HEK293 (cell line): ENCODE measurements at regions not wholly inside any gene's neighbourhood (a gene's known extent, or its start where the extent isn't known, plus 50 kb on each side); places are given as distances from the start of the nearest gene placed in this dataset.

Experiments used
- CTCF ChIA-PET: fragments of 350-600 bp; formaldehyde crosslinking; extraction: SDS; loops from one replicate; lab custom pipeline; 2021; ENCODE audit warnings: antibody characterized with exemption; lab: Yijun Ruan, JAX
- POLR2A ChIA-PET: fragments of 300-600 bp; formaldehyde crosslinking; extraction: SDS; loops from one replicate; lab custom pipeline; 2020; ENCODE audit warnings: antibody characterized with exemption, inconsistent platforms; lab: Yijun Ruan, JAX
- H3K27ac ChIP-seq: fragments of 200-500 bp; sonication (Bioruptor generic); 2 replicates; pipeline ENCODE4 v1.5.1; 2014; ENCODE audit warnings: low read depth, low read length, control low read depth, inconsistent platforms; ENCODE audit errors: extremely low read depth
- H3K36me3 ChIP-seq, 2 experiments: fragments of 200-500 bp in 1 of 2; sonication (Bioruptor generic) in 1 of 2; 1 replicate in 1 of 2; 2 replicates in 1 of 2; pipeline ENCODE4 v1.5.1; 2014 to 2017; ENCODE audit warnings: inconsistent platforms in 2 of 2, low read length in 2 of 2; ENCODE audit not compliant: control insufficient read depth in 2 of 2, insufficient read depth in 1 of 2
- H3K4me1 ChIP-seq: fragments of 200-500 bp; sonication (Bioruptor generic); 2 replicates; pipeline ENCODE4 v1.5.1; 2014; ENCODE audit warnings: mild to moderate bottlenecking, low read length, inconsistent platforms; ENCODE audit not compliant: control insufficient read depth, insufficient read depth
- H3K4me3 ChIP-seq: 2 replicates; pipeline ENCODE4 v1.5.1; 2011; ENCODE audit warnings: low read depth, mild to moderate bottlenecking, control low read depth, low read length, moderate library complexity
- H3K9me3 ChIP-seq: fragments of 200-500 bp; sonication (Bioruptor generic); 2 replicates; pipeline ENCODE4 v1.5.1; 2014; ENCODE audit warnings: low read depth, low read length, inconsistent platforms; ENCODE audit not compliant: control insufficient read depth, insufficient read depth
- KLF10 ChIP-seq: fragments of 450-650 bp; IDR thresholded peaks from 2 replicates; pipeline ENCODE4 v1.5.1; 2018; ENCODE audit warnings: missing biosample characterization, mild to moderate bottlenecking, missing genetic modification characterization
- KLF8 ChIP-seq: fragments of 450-650 bp; formaldehyde crosslinking; IDR thresholded peaks from 2 replicates; pipeline ENCODE4 v1.5.1; 2016; ENCODE audit warnings: missing biosample characterization, missing genetic modification characterization
- MZF1 ChIP-seq: fragments of 450-650 bp; formaldehyde crosslinking; IDR thresholded peaks from 2 replicates; pipeline ENCODE4 v1.5.1; 2017; ENCODE audit warnings: missing biosample characterization, missing genetic modification characterization, borderline replicate concordance
- SALL2 ChIP-seq: fragments of 450-650 bp; formaldehyde crosslinking; IDR thresholded peaks from 2 replicates; pipeline ENCODE4 v1.5.0; 2017; ENCODE audit warnings: missing biosample characterization, mild to moderate bottlenecking, missing genetic modification characterization, borderline replicate concordance
- SCRT1 ChIP-seq: fragments of 450-650 bp; formaldehyde crosslinking; IDR thresholded peaks from 2 replicates; pipeline ENCODE4 v1.5.1; 2016; ENCODE audit warnings: missing biosample characterization, missing genetic modification characterization, borderline replicate concordance
- SP7 ChIP-seq: fragments of 450-650 bp; formaldehyde crosslinking; IDR thresholded peaks from 2 replicates; pipeline ENCODE4 v1.5.1; 2016; ENCODE audit warnings: missing biosample characterization, missing genetic modification characterization
- ZNF132 ChIP-seq: fragments of 450-650 bp; formaldehyde crosslinking; IDR thresholded peaks from 2 replicates; pipeline ENCODE4 v1.5.1; 2017; ENCODE audit warnings: missing biosample characterization, missing genetic modification characterization, borderline replicate concordance
- ZNF174 ChIP-seq: fragments of 450-650 bp; formaldehyde crosslinking; IDR thresholded peaks from 2 replicates; pipeline ENCODE4 v1.5.0; 2017; ENCODE audit warnings: missing biosample characterization, mild to moderate bottlenecking, missing genetic modification characterization
- ZNF292 ChIP-seq: fragments of 450-650 bp; formaldehyde crosslinking; IDR thresholded peaks from 2 replicates; pipeline ENCODE4 v1.5.1; 2016; ENCODE audit warnings: low read depth, missing biosample characterization, missing genetic modification characterization, borderline replicate concordance
- ZNF341 ChIP-seq: fragments of 450-650 bp; formaldehyde crosslinking; IDR thresholded peaks from 2 replicates; pipeline ENCODE4; 2016; ENCODE audit warnings: low read depth, missing biosample characterization, missing genetic modification characterization
- ZNF37A ChIP-seq: fragments of 450-650 bp; IDR thresholded peaks from 2 replicates; pipeline ENCODE4 v1.5.1; 2018; ENCODE audit warnings: missing biosample characterization, missing genetic modification characterization
- ZNF621 ChIP-seq: fragments of 450-650 bp; formaldehyde crosslinking; IDR thresholded peaks from 2 replicates; pipeline ENCODE4 v1.5.1; 2017; ENCODE audit warnings: missing biosample characterization, missing genetic modification characterization
- ZNF747 ChIP-seq: fragments of 450-650 bp; formaldehyde crosslinking; IDR thresholded peaks from 2 replicates; pipeline ENCODE4 v1.5.1; 2016; ENCODE audit warnings: missing biosample characterization, missing genetic modification characterization
- ZNF777 ChIP-seq: fragments of 450-650 bp; formaldehyde crosslinking; IDR thresholded peaks from 2 replicates; pipeline ENCODE4 v1.5.1; 2017; ENCODE audit warnings: missing biosample characterization, missing genetic modification characterization, borderline replicate concordance
- ZSCAN23 ChIP-seq: fragments of 450-650 bp; formaldehyde crosslinking; IDR thresholded peaks from 2 replicates; pipeline ENCODE4 v1.5.1; 2016; ENCODE audit warnings: missing biosample characterization, missing genetic modification characterization
- TF ChIP-seq, protein P1 (sequence below): sonication (generic); formaldehyde crosslinking; IDR thresholded peaks from 2 replicates; pipeline ENCODE4 v1.8.1; 2022; ENCODE audit warnings: mild to moderate bottlenecking, moderate library complexity, missing genetic modification reagents
- TF ChIP-seq, protein P2 (sequence below): fragments of 450-650 bp; formaldehyde crosslinking; IDR thresholded peaks from 2 replicates; pipeline ENCODE4 v1.5.1; 2016; ENCODE audit warnings: missing biosample characterization, missing genetic modification characterization
- TF ChIP-seq, protein P3 (sequence below): fragments of 450-650 bp; formaldehyde crosslinking; conservative IDR thresholded peaks from 2 replicates; pipeline ENCODE4 v1.5.1; 2016; ENCODE audit warnings: low read depth, missing biosample characterization, missing genetic modification characterization
- TF ChIP-seq, protein P4 (sequence below): fragments of 450-650 bp; formaldehyde crosslinking; IDR thresholded peaks from 2 replicates; pipeline ENCODE4 v1.5.1; 2017; ENCODE audit warnings: missing biosample characterization, missing genetic modification characterization
- TF ChIP-seq, protein P5 (sequence below): fragments of 450-650 bp; formaldehyde crosslinking; IDR thresholded peaks from 2 replicates; pipeline ENCODE4 v1.5.1; 2016; ENCODE audit warnings: missing biosample characterization, missing genetic modification characterization
- TF ChIP-seq, protein P6 (sequence below): fragments of 450-650 bp; formaldehyde crosslinking; IDR thresholded peaks from 2 replicates; pipeline ENCODE4 v1.5.1; 2017; ENCODE audit warnings: missing biosample characterization, missing genetic modification characterization

DNA sequence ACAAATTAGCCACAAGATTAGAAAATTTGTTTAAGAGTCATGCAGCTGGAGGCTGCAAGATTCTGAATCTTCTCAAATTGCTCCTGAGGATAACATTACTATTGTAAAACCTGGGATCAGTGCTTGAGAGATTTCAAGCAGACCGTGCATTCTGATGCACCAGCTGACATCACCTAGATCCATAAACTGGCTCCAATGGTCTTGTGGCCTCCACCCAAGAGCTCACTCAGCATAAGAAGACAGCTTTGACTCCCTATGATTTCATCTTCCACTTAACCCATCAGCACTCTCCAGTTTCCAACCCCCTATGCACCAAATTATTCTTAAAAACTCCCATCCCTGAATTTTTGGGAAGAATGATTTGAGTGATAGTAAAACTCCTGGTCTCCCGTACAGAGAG, 1007.9 kb upstream of the TENM4 start (continued):
- TF ChIP-seq, protein P1, sequence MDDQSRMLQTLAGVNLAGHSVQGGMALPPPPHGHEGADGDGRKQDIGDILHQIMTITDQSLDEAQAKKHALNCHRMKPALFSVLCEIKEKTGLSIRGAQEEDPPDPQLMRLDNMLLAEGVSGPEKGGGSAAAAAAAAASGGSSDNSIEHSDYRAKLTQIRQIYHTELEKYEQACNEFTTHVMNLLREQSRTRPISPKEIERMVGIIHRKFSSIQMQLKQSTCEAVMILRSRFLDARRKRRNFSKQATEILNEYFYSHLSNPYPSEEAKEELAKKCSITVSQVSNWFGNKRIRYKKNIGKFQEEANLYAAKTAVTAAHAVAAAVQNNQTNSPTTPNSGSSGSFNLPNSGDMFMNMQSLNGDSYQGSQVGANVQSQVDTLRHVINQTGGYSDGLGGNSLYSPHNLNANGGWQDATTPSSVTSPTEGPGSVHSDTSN (CRISPR knock-in tag), result no peak

DNA sequence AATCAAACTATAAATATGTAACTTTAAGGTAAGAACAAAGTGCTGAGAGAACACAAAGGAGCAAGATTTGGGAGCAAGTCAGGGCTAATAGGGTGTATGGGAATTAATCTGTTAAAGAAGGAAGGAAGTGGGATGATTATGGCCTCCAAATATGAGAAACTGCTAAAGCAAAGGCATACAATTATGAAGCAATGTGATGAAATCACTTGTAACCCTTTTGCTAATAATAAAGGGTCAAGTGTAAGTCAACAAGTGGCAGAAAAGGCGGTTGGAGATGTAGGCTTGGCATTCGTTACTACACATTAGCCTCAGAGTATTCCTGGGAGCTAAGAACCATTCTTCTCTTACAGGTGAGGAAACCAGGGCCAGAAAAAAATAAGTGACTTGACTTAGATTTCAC, 1002.3 kb upstream of the TENM4 start:
- H3K9me3 ChIP-seq, result no peaks in the 10 kb centered on the region
- no peak for TF ChIP-seq ZNF37A (tag by site-specific recombination)
- no peak for TF ChIP-seq ZSCAN23 (tag by site-specific recombination)
- TF ChIP-seq, protein P2, sequence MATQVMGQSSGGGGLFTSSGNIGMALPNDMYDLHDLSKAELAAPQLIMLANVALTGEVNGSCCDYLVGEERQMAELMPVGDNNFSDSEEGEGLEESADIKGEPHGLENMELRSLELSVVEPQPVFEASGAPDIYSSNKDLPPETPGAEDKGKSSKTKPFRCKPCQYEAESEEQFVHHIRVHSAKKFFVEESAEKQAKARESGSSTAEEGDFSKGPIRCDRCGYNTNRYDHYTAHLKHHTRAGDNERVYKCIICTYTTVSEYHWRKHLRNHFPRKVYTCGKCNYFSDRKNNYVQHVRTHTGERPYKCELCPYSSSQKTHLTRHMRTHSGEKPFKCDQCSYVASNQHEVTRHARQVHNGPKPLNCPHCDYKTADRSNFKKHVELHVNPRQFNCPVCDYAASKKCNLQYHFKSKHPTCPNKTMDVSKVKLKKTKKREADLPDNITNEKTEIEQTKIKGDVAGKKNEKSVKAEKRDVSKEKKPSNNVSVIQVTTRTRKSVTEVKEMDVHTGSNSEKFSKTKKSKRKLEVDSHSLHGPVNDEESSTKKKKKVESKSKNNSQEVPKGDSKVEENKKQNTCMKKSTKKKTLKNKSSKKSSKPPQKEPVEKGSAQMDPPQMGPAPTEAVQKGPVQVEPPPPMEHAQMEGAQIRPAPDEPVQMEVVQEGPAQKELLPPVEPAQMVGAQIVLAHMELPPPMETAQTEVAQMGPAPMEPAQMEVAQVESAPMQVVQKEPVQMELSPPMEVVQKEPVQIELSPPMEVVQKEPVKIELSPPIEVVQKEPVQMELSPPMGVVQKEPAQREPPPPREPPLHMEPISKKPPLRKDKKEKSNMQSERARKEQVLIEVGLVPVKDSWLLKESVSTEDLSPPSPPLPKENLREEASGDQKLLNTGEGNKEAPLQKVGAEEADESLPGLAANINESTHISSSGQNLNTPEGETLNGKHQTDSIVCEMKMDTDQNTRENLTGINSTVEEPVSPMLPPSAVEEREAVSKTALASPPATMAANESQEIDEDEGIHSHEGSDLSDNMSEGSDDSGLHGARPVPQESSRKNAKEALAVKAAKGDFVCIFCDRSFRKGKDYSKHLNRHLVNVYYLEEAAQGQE (tag by site-specific recombination), result no peak
- no peak for TF ChIP-seq SCRT1 (tag by site-specific recombination)
- TF ChIP-seq SALL2 (tag by site-specific recombination), result no peak
- no peak for TF ChIP-seq ZNF341 (tag by site-specific recombination)
- no peak for TF ChIP-seq ZNF747 (tag by site-specific recombination)
- TF ChIP-seq, protein P3, sequence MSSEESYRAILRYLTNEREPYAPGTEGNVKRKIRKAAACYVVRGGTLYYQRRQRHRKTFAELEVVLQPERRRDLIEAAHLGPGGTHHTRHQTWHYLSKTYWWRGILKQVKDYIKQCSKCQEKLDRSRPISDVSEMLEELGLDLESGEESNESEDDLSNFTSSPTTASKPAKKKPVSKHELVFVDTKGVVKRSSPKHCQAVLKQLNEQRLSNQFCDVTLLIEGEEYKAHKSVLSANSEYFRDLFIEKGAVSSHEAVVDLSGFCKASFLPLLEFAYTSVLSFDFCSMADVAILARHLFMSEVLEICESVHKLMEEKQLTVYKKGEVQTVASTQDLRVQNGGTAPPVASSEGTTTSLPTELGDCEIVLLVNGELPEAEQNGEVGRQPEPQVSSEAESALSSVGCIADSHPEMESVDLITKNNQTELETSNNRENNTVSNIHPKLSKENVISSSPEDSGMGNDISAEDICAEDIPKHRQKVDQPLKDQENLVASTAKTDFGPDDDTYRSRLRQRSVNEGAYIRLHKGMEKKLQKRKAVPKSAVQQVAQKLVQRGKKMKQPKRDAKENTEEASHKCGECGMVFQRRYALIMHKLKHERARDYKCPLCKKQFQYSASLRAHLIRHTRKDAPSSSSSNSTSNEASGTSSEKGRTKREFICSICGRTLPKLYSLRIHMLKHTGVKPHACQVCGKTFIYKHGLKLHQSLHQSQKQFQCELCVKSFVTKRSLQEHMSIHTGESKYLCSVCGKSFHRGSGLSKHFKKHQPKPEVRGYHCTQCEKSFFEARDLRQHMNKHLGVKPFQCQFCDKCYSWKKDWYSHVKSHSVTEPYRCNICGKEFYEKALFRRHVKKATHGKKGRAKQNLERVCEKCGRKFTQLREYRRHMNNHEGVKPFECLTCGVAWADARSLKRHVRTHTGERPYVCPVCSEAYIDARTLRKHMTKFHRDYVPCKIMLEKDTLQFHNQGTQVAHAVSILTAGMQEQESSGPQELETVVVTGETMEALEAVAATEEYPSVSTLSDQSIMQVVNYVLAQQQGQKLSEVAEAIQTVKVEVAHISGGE (tag by site-specific recombination), result no peak
- TF ChIP-seq, protein P4, sequence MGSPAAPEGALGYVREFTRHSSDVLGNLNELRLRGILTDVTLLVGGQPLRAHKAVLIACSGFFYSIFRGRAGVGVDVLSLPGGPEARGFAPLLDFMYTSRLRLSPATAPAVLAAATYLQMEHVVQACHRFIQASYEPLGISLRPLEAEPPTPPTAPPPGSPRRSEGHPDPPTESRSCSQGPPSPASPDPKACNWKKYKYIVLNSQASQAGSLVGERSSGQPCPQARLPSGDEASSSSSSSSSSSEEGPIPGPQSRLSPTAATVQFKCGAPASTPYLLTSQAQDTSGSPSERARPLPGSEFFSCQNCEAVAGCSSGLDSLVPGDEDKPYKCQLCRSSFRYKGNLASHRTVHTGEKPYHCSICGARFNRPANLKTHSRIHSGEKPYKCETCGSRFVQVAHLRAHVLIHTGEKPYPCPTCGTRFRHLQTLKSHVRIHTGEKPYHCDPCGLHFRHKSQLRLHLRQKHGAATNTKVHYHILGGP (tag by site-specific recombination), result no peak
- no peak for TF ChIP-seq ZNF621 (tag by site-specific recombination)
- TF ChIP-seq SP7, result no peak
- TF ChIP-seq ZNF132, result no peak
- H3K36me3 ChIP-seq, result no peaks in the 10 kb centered on the region
- H3K27ac ChIP-seq, result no peak overlapping the region
- no peak overlapping the region for H3K4me3 ChIP-seq
- CTCF ChIA-PET, result no interaction called here
- no peaks in the 10 kb centered on the region for H3K4me1 ChIP-seq
- POLR2A ChIA-PET, result no interaction called here

DNA sequence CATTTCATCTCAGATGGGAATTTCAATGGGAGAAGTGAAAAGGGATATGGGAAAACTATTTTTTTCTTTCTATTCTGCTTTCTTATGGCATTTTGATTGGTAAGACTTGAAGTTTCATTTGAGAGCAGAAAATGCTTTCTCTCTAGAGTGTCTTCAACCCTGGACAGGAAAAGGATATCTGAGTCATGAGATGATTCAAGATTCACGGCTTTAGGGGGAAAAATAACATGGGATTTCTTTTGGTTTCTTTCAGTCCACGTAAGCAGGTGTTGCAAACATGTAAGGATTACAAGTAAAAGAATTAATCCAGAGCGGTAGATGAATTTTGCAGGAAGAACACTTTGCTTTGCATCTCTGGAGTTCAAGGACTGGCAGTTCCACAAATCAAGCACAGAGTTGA, 1001.0 kb upstream of the TENM4 start:
- Histone ChIP-seq H3K27ac (no peak overlapping the region), H3K4me3 (no peak overlapping the region), H3K4me1 (no peaks in the 10 kb centered on the region), H3K9me3 (no peaks in the 10 kb centered on the region), H3K36me3 (no peaks in the 10 kb centered on the region)
- CTCF ChIA-PET, result no interaction called here
- POLR2A ChIA-PET, result no interaction called here
- TF ChIP-seq ZNF292 (tag by site-specific recombination) (no peak), ZNF777 (no peak), KLF8 (tag by site-specific recombination) (no peak), MZF1 (tag by site-specific recombination) (no peak), KLF10 (no peak), ZNF174 (tag by site-specific recombination) (no peak)
- TF ChIP-seq, protein P5, sequence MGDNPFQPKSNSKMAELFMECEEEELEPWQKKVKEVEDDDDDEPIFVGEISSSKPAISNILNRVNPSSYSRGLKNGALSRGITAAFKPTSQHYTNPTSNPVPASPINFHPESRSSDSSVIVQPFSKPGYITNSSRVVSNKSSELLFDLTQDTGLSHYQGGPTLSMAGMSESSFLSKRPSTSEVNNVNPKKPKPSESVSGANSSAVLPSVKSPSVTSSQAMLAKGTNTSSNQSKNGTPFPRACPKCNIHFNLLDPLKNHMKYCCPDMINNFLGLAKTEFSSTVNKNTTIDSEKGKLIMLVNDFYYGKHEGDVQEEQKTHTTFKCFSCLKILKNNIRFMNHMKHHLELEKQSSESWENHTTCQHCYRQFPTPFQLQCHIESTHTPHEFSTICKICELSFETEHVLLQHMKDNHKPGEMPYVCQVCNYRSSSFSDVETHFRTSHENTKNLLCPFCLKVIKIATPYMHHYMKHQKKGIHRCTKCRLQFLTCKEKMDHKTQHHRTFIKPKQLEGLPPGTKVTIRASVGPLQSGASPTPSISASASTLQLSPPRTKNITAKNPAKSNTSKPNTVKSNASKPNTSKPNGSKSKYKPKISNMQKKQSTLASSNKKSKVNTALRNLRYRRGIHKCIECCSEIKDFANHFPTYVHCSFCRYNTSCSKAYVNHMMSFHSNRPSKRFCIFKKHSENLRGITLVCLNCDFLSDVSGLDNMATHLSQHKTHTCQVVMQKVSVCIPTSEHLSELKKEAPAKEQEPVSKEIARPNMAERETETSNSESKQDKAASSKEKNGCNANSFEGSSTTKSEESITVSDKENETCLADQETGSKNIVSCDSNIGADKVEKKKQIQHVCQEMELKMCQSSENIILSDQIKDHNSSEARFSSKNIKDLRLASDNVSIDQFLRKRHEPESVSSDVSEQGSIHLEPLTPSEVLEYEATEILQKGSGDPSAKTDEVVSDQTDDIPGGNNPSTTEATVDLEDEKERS (tag by site-specific recombination), result no peak
- TF ChIP-seq, protein P6, sequence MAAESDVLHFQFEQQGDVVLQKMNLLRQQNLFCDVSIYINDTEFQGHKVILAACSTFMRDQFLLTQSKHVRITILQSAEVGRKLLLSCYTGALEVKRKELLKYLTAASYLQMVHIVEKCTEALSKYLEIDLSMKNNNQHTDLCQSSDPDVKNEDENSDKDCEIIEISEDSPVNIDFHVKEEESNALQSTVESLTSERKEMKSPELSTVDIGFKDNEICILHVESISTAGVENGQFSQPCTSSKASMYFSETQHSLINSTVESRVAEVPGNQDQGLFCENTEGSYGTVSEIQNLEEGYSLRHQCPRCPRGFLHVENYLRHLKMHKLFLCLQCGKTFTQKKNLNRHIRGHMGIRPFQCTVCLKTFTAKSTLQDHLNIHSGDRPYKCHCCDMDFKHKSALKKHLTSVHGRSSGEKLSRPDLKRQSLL (tag by site-specific recombination), result no peak
